ENCODE measurements at regions not wholly inside any gene's neighbourhood (a gene's known extent, or its start where the extent isn't known, plus 50 kb on each side); places are given as distances from the start of the nearest gene placed in this dataset.

DNA sequence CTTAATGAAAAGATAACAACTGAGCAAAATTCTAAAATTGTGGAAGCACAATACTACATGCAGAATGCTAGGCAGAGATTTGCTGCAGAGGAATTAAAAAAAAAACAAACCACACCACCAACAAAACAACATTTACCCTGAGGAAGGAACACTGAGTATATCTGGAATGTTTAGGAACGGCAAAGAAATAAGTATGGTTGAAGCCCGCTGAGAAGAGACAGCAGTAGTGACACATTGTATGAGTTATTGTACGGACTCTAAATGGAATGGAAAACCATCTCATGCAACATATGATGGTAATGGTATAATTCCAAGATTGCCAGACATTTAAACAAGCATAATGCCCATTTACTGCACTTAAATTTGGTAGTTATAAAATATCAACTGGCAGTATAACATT lies 568.2 kb upstream of the CCDC54 start:
- Histone ChIP-seq H3K4me1 (ENCODE audit: control insufficient read depth in 2 of 2, insufficient read depth in 2 of 2, low read length in 1 of 2) (no peaks in the 10 kb centered on the region), H3K27ac (ENCODE audit: low read depth in 2 of 2, low read length in 1 of 2) (no peak overlapping the region), H3K9me3 (ENCODE audit: control insufficient read depth in 2 of 2, insufficient read depth in 1 of 2, low read depth in 1 of 2, low read length in 1 of 2) (no peaks in the 10 kb centered on the region), H3K36me3 (ENCODE audit: control insufficient read depth in 2 of 2, insufficient read depth in 2 of 2, low read length in 1 of 2) (no peaks in the 10 kb centered on the region), H3K27me3 (ENCODE audit: control insufficient read depth in 1 of 2, insufficient read depth in 2 of 2, low read length in 2 of 2) (no peaks in the 10 kb centered on the region), H3K4me3 (ENCODE audit: low read depth in 1 of 2, low read length in 2 of 2) (no peak overlapping the region)
- WGBS, 2 donors = 94 to 95% methylated on average over 3 of the region's 3 CpGs

DNA sequence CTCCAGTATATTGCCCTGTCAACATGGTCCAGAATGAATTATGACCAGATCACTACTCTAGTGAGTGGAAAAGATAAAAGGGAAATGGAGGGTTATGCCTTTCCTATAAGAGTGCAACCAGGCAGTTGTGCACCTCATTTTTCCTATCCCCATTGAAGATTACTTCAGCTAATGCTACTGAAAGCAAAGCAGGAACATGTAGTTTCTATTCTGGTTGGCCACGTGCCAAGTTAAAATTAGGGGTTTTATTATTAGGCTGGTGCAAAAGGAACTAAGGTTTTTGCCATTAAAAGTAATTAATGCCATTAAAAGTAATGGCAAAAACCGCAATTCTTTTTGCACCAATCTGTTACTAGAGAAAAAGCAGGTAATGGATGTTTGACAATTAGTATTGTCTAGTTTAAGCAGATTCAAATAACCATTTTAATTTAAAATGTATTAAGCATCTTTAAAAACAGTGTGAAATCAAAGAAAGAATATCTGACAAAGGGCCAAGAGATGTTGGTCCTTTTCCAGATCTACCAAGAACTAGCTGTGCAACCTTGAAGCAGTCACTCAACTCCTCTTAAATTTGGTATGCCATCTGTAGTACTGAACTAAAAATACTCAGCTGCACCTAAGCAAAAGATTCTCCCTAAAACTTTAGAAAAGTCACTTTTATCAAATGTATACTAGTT lies 567.5 kb upstream of the CCDC54 start:
- H3K36me3 ChIP-seq (ENCODE audit: control insufficient read depth in 2 of 2, insufficient read depth in 2 of 2, low read length in 1 of 2) = no peaks in the 10 kb centered on the region
- no peaks in the 10 kb centered on the region for H3K27me3 ChIP-seq (ENCODE audit: control insufficient read depth in 1 of 2, insufficient read depth in 2 of 2, low read length in 2 of 2)
- no peaks in the 10 kb centered on the region for H3K9me3 ChIP-seq (ENCODE audit: control insufficient read depth in 2 of 2, insufficient read depth in 1 of 2, low read depth in 1 of 2, low read length in 1 of 2)
- H3K27ac ChIP-seq (ENCODE audit: low read depth in 2 of 2, low read length in 1 of 2) = no peak overlapping the region
- no peaks in the 10 kb centered on the region for H3K4me1 ChIP-seq (ENCODE audit: control insufficient read depth in 2 of 2, insufficient read depth in 2 of 2, low read length in 1 of 2)
- no peak overlapping the region for H3K4me3 ChIP-seq (ENCODE audit: low read depth in 1 of 2, low read length in 2 of 2)
- WGBS, 2 donors = 39 to 52% methylated on average over 2 of the region's 2 CpGs

DNA sequence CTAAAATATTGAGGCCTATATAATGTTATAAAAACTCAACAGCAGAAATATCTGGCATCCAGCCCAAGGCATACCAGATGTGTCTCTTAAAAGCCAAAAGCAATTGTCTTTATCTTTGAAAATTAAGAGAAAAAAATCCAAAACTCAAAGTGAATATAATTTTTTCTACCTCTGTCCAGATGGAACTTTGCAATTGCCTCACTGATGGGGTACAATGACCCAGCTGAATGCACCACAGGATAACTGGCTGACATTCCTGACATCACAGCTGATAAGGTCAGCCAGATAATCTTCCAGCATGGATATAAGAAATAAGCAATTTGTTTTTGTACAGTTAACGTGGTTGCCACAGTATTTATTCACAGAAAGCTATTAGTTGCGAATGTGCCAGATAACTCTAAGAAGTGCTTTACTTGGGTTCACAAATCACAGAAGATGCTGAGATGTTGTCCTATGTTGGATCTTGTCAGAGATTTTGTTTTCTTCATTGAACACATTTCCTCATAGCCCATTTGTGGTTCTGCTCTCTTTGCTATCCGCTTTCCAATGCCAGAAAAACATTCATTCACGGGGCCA lies 566.9 kb upstream of the CCDC54 start:
- Histone ChIP-seq H3K27ac (ENCODE audit: low read depth in 2 of 2, low read length in 1 of 2) (no peak overlapping the region), H3K9me3 (ENCODE audit: control insufficient read depth in 2 of 2, insufficient read depth in 1 of 2, low read depth in 1 of 2, low read length in 1 of 2) (no peaks in the 10 kb centered on the region), H3K27me3 (ENCODE audit: control insufficient read depth in 1 of 2, insufficient read depth in 2 of 2, low read length in 2 of 2) (no peaks in the 10 kb centered on the region), H3K4me1 (ENCODE audit: control insufficient read depth in 2 of 2, insufficient read depth in 2 of 2, low read length in 1 of 2) (no peaks in the 10 kb centered on the region), H3K36me3 (ENCODE audit: control insufficient read depth in 2 of 2, insufficient read depth in 2 of 2, low read length in 1 of 2) (no peaks in the 10 kb centered on the region), H3K4me3 (ENCODE audit: low read depth in 1 of 2, low read length in 2 of 2) (no peak overlapping the region)
- 68 to 77% methylated on average over 4 of the region's 4 CpGs for WGBS, 2 donors

DNA sequence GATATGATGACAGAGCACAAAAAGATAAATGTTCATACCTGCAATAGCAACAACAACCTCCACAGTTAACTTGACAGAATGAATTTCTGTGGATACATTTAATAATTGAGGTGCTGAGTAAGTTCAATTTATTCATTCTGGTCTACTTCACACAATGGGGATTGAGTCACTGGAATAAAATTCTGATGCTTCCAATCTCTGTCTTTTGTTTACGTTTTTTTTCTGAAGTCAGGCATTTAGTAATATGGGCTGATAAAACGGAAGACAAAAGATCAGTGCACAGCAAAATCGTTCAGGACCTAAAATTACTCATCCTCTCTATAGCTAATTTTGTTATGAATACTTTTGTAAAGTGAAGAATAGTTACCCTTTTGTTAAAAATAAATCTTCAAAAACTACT lies 565.9 kb upstream of the CCDC54 start:
- no peak overlapping the region for H3K27ac ChIP-seq (ENCODE audit: low read depth in 2 of 2, low read length in 1 of 2)
- H3K4me3 ChIP-seq (ENCODE audit: low read depth in 1 of 2, low read length in 2 of 2) = no peak overlapping the region
- H3K9me3 ChIP-seq (ENCODE audit: control insufficient read depth in 2 of 2, insufficient read depth in 1 of 2, low read depth in 1 of 2, low read length in 1 of 2) = no peaks in the 10 kb centered on the region
- no peaks in the 10 kb centered on the region for H3K27me3 ChIP-seq (ENCODE audit: control insufficient read depth in 1 of 2, insufficient read depth in 2 of 2, low read length in 2 of 2)
- no peaks in the 10 kb centered on the region for H3K4me1 ChIP-seq (ENCODE audit: control insufficient read depth in 2 of 2, insufficient read depth in 2 of 2, low read length in 1 of 2)
- no peaks in the 10 kb centered on the region for H3K36me3 ChIP-seq (ENCODE audit: control insufficient read depth in 2 of 2, insufficient read depth in 2 of 2, low read length in 1 of 2)
- 25 to 40% methylated on average over 3 of the region's 3 CpGs for WGBS, 2 donors

DNA sequence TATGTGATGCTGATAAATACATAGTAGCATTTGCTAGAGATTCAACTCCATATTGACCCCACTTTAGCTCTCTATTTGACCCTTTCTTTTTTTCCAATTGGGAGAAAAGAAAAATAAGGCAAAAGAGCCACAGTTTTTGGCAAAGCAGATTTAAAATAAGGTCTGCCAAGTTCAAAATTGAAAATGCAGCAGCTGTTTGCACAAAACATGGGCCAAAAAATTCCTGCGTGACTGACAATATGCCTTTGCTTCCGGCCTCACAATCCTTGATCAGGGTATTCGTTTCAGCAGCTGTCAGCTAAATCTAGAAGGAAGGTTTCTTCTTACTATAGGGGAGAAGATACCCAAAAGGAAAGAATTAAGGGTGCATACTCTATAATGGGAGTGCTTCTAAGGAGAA lies 563.5 kb upstream of the CCDC54 start:
- Histone ChIP-seq H3K27me3 (ENCODE audit: control insufficient read depth in 1 of 2, insufficient read depth in 2 of 2, low read length in 2 of 2) (no peaks in the 10 kb centered on the region), H3K9me3 (ENCODE audit: control insufficient read depth in 2 of 2, insufficient read depth in 1 of 2, low read depth in 1 of 2, low read length in 1 of 2) (no peaks in the 10 kb centered on the region), H3K4me3 (ENCODE audit: low read depth in 1 of 2, low read length in 2 of 2) (no peak overlapping the region), H3K27ac (ENCODE audit: low read depth in 2 of 2, low read length in 1 of 2) (no peak overlapping the region), H3K4me1 (ENCODE audit: control insufficient read depth in 2 of 2, insufficient read depth in 2 of 2, low read length in 1 of 2) (no peaks in the 10 kb centered on the region), H3K36me3 (ENCODE audit: control insufficient read depth in 2 of 2, insufficient read depth in 2 of 2, low read length in 1 of 2) (no peaks in the 10 kb centered on the region)
- 26 to 35% methylated on average over 3 of the region's 3 CpGs for WGBS, 2 donors

DNA sequence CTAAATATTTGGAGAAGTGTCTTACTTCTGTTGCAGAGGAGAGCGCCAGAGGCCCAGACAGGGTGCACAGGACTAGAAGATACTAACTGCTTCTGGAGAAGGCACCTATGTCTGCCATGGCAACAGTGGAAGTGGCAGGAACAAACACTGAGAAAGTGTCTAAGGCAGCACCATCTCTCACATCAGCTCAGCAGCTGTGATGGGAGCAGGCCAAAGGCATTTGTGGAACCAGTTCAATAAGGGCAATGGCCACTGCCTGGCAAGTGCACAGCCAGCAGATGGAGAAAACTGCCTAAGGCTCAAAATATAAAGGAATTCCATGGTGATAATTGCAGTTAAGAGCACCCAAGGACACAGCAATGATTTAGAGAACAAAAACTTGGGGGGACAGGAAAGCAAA lies 563.0 kb upstream of the CCDC54 start:
- Histone ChIP-seq H3K27me3 (ENCODE audit: control insufficient read depth in 1 of 2, insufficient read depth in 2 of 2, low read length in 2 of 2) (no peaks in the 10 kb centered on the region), H3K27ac (ENCODE audit: low read depth in 2 of 2, low read length in 1 of 2) (peak overlapping the region in 1 of 2 donors; percentile 3), H3K9me3 (ENCODE audit: control insufficient read depth in 2 of 2, insufficient read depth in 1 of 2, low read depth in 1 of 2, low read length in 1 of 2) (no peaks in the 10 kb centered on the region), H3K4me1 (ENCODE audit: control insufficient read depth in 2 of 2, insufficient read depth in 2 of 2, low read length in 1 of 2) (no peaks in the 10 kb centered on the region), H3K36me3 (ENCODE audit: control insufficient read depth in 2 of 2, insufficient read depth in 2 of 2, low read length in 1 of 2) (no peaks in the 10 kb centered on the region), H3K4me3 (ENCODE audit: low read depth in 1 of 2, low read length in 2 of 2) (no peak overlapping the region)
- whole genome bisulfite sequencing, 2 donors = 80 to 92% methylated on average over 1 of the region's 1 CpG

DNA sequence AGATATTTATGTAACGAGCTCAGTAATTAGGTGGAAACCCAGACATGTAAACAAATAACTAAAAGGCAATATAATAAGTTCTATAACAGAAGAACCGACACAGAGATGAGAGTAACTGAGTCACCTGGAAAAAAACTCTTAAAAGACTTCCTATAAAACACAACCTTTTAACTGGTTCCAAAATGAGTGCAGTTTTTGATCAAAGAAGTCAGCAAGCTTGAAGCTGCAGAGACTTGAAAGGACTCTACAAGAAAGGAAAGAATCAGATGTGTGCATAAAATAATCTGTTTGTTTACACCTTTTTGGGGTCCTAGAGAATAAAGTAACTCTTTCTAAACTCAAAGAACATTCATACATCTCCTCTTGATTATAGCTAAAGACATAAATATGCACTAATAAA lies 560.4 kb upstream of the CCDC54 start:
- H3K36me3 ChIP-seq (ENCODE audit: control insufficient read depth in 2 of 2, insufficient read depth in 2 of 2, low read length in 1 of 2) = no peaks in the 10 kb centered on the region
- 49% methylated on average over 2 of the region's 2 CpGs for WGBS, 2 donors
- no peaks in the 10 kb centered on the region for H3K9me3 ChIP-seq (ENCODE audit: control insufficient read depth in 2 of 2, insufficient read depth in 1 of 2, low read depth in 1 of 2, low read length in 1 of 2)
- H3K27ac ChIP-seq (ENCODE audit: low read depth in 2 of 2, low read length in 1 of 2) = no peak overlapping the region
- no peaks in the 10 kb centered on the region for H3K27me3 ChIP-seq (ENCODE audit: control insufficient read depth in 1 of 2, insufficient read depth in 2 of 2, low read length in 2 of 2)
- H3K4me3 ChIP-seq (ENCODE audit: low read depth in 1 of 2, low read length in 2 of 2) = no peak overlapping the region
- H3K4me1 ChIP-seq (ENCODE audit: control insufficient read depth in 2 of 2, insufficient read depth in 2 of 2, low read length in 1 of 2) = no peaks in the 10 kb centered on the region

DNA sequence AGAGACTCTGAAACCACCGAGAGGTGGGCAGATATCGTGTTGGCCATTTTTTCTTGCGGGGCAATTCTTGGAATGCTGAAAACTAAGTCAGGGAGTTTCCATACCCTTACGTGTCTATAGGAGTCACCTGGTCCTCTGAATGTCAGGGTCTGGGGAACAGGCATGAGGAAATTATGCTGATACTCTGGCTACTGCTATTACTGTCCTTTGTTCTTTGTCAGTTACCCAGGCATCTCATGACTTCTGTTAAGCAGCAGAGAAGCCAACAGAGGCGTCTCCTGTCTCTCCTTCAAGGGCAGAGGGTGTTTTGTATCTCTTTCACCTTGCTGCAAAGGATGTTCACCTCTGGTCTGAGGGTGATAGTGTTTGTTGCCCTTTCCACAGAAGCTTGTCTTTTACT lies 559.5 kb upstream of the CCDC54 start:
- Histone ChIP-seq H3K36me3 (ENCODE audit: control insufficient read depth in 2 of 2, insufficient read depth in 2 of 2, low read length in 1 of 2) (no peaks in the 10 kb centered on the region), H3K4me1 (ENCODE audit: control insufficient read depth in 2 of 2, insufficient read depth in 2 of 2, low read length in 1 of 2) (no peaks in the 10 kb centered on the region), H3K27me3 (ENCODE audit: control insufficient read depth in 1 of 2, insufficient read depth in 2 of 2, low read length in 2 of 2) (no peaks in the 10 kb centered on the region), H3K4me3 (ENCODE audit: low read depth in 1 of 2, low read length in 2 of 2) (no peak overlapping the region), H3K27ac (ENCODE audit: low read depth in 2 of 2, low read length in 1 of 2) (no peak overlapping the region), H3K9me3 (ENCODE audit: control insufficient read depth in 2 of 2, insufficient read depth in 1 of 2, low read depth in 1 of 2, low read length in 1 of 2) (no peaks in the 10 kb centered on the region)
- 75 to 76% methylated on average over 5 of the region's 5 CpGs for WGBS, 2 donors

DNA sequence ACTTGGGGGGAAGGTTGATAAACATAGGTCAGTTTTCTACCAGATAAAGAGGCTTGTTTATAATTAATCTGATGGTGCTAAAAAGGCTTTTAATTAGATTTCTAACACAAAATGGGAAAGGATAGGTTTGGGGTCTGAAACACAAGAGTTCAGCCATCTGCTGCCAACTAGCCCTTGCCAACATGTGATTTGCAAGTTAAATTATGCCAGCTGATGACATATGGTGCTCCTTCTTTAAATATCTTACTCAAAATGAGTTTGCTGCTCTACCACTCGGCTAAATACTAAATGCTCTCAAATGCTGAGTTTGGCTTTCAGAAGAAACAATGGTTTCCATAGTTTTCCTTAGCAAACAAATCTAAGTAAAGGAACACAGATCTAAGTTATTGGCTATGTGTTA lies 557.8 kb upstream of the CCDC54 start:
- no peaks in the 10 kb centered on the region for H3K36me3 ChIP-seq (ENCODE audit: control insufficient read depth in 2 of 2, insufficient read depth in 2 of 2, low read length in 1 of 2)
- H3K4me1 ChIP-seq (ENCODE audit: control insufficient read depth in 2 of 2, insufficient read depth in 2 of 2, low read length in 1 of 2) = no peaks in the 10 kb centered on the region
- no peak overlapping the region for H3K27ac ChIP-seq (ENCODE audit: low read depth in 2 of 2, low read length in 1 of 2)
- no peaks in the 10 kb centered on the region for H3K27me3 ChIP-seq (ENCODE audit: control insufficient read depth in 1 of 2, insufficient read depth in 2 of 2, low read length in 2 of 2)
- H3K4me3 ChIP-seq (ENCODE audit: low read depth in 1 of 2, low read length in 2 of 2) = no peak overlapping the region
- H3K9me3 ChIP-seq (ENCODE audit: control insufficient read depth in 2 of 2, insufficient read depth in 1 of 2, low read depth in 1 of 2, low read length in 1 of 2) = no peaks in the 10 kb centered on the region
- 65 to 78% methylated on average over 1 of the region's 1 CpG for WGBS, 2 donors

DNA sequence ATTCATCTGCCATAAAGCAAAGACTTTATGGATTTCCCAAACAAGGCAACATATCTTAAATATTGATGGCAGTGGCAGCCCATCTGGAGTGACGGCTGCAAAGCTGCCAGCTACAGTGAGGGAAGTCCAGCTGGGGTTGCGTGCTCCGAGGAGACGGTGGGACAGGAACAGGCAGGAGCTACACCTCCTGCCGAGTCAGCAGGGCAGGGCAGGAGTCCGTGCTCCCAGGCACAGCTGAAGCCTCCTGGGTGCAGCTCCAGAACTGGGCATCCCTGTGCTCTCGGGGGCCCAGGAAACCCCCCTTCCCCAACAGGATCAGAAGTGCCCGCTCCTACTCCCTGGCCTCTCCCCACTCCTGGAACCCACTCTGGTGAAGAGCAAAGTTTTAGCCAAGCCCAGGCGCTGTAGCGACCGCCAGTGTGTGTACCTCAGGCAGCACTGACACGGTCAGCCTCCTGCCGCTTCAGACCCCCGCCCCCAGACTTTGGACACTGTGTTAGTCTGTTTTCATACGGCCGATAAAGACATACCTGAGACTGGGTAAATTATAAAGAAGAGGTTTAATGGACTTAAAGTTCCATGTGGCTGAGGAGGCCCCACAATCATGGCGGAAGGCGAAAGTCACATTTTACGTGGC lies 556.4 kb upstream of the CCDC54 start:
- 93 to 95% methylated on average over 19 of the region's 19 CpGs for WGBS, 2 donors
- no peak overlapping the region for H3K4me3 ChIP-seq (ENCODE audit: low read depth in 1 of 2, low read length in 2 of 2)
- no peaks in the 10 kb centered on the region for H3K36me3 ChIP-seq (ENCODE audit: control insufficient read depth in 2 of 2, insufficient read depth in 2 of 2, low read length in 1 of 2)
- no peaks in the 10 kb centered on the region for H3K4me1 ChIP-seq (ENCODE audit: control insufficient read depth in 2 of 2, insufficient read depth in 2 of 2, low read length in 1 of 2)
- no peaks in the 10 kb centered on the region for H3K27me3 ChIP-seq (ENCODE audit: control insufficient read depth in 1 of 2, insufficient read depth in 2 of 2, low read length in 2 of 2)
- no peaks in the 10 kb centered on the region for H3K9me3 ChIP-seq (ENCODE audit: control insufficient read depth in 2 of 2, insufficient read depth in 1 of 2, low read depth in 1 of 2, low read length in 1 of 2)
- no peak overlapping the region for H3K27ac ChIP-seq (ENCODE audit: low read depth in 2 of 2, low read length in 1 of 2)
